ENCODE measurements at regions not wholly inside any gene's neighbourhood (a gene's known extent, or its start where the extent isn't known, plus 50 kb on each side); places are given as distances from the start of the nearest gene placed in this dataset.

DNA sequence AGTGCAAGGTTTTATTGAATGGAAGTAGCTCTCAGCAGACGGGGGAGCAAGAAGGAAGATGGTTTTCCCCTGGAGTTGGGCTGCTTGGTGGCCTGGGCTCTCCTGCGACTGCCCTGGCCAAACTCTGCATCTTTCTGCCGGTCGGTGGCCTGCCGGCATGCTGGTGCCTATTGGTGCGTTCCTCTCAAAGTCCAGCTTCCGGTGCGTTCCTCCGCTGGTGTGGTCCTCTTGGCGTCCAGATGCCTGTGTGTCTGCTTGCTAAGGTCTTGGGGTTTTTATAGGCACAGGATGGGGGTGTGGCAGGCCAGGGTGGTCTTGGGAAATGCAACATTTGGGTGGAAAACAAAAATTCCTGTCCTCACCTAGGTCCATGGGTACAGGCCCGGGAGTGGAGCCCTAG is 567.4 kb upstream of the CNTN5 start:
- BruUV-seq (replicated peaks), result no TSS peak
- no peaks in the 10 kb centered on the region for H3K36me3 ChIP-seq (ENCODE audit: insufficient read depth, low read length, poor library complexity, severe bottlenecking)

DNA sequence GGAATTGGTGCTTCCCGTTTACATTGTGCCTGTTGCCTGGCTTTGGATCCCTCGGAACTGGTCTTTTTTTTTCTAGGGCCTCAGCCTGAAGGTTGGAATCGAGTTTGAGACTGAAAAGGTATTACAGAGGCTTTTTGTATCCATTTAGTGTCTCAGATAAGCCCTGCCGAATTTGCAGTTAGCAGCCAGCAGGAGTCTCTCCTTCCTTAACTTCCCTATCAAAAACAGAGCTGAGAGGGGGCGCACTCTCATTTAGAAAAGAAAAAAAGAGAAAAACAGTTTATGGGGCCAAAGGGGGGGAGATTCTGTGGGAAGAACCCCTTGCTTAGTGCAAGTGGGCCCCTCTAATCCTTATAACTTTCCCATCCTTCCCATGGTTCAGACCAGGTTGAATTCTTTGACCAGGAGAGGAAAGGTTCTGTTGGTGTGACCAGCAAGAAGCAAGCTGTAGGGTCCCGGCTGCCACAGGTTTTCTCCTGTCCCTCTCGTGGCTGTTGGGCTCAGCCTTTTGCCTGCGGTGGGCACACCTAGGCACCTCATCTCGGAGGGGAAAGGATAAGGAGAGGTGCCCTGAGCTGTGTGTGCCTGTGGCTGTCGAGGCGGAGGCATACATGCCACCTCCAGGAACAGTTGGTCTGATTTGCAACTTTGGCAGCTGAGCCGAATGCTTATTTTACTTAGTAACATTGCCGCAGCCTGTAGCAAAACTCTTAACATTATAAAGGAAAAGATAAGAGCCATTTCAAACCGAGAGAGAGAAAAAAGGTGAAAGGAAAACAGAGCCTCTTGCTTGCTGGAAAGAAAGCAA is 565.0 kb upstream of the CNTN5 start:
- ChIA-PET POLR2A (ENCODE audit: low non-redundant PET) (no interaction called here), CTCF (no interaction called here)
- TF ChIP-seq EZH2 (IDR thresholded peaks at IDR 0.05; ENCODE audit: borderline replicate concordance, low read depth, low read length, poor library complexity, severe bottlenecking), result no peak
- TF ChIP-seq, protein P1, sequence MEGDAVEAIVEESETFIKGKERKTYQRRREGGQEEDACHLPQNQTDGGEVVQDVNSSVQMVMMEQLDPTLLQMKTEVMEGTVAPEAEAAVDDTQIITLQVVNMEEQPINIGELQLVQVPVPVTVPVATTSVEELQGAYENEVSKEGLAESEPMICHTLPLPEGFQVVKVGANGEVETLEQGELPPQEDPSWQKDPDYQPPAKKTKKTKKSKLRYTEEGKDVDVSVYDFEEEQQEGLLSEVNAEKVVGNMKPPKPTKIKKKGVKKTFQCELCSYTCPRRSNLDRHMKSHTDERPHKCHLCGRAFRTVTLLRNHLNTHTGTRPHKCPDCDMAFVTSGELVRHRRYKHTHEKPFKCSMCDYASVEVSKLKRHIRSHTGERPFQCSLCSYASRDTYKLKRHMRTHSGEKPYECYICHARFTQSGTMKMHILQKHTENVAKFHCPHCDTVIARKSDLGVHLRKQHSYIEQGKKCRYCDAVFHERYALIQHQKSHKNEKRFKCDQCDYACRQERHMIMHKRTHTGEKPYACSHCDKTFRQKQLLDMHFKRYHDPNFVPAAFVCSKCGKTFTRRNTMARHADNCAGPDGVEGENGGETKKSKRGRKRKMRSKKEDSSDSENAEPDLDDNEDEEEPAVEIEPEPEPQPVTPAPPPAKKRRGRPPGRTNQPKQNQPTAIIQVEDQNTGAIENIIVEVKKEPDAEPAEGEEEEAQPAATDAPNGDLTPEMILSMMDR (conservative IDR thresholded peaks at IDR 0.05; ENCODE audit: low read depth, low read length), result peak; percentile 14; the same call in 1 of the 2 replicates
- DNase-seq (ENCODE audit: low spot score), result no peak
- no peak overlapping the region for H3K4me3 ChIP-seq (ENCODE audit: low read depth, low read length, poor library complexity, severe bottlenecking)
- no peaks in the 10 kb centered on the region for H3K27me3 ChIP-seq (replicated peaks; ENCODE audit: insufficient read depth, low read depth, low read length, poor library complexity)
- H3K4me1 ChIP-seq (ENCODE audit: insufficient read depth, low read length, poor library complexity, severe bottlenecking), result no peaks in the 10 kb centered on the region
- peaks cover 15% of the 10 kb centered on the region for H3K9me3 ChIP-seq (ENCODE audit: low read depth, low read length, poor library complexity, severe bottlenecking)
- BruUV-seq (replicated peaks), result no TSS peak
- H3K36me3 ChIP-seq (ENCODE audit: insufficient read depth, low read length, poor library complexity, severe bottlenecking), result no peaks in the 10 kb centered on the region
- H3K27ac ChIP-seq (ENCODE audit: low read depth, low read length, poor library complexity, severe bottlenecking), result no peak overlapping the region
- intact Hi-C loops (cut with micrococcal nuclease; ENCODE audit: unreplicated experiment), result no loop called here

More for the DNA sequence above, 567.4 kb upstream of the CNTN5 start:
- no peaks in the 10 kb centered on the region for H3K27me3 ChIP-seq (replicated peaks; ENCODE audit: insufficient read depth, low read depth, low read length, poor library complexity)
- intact Hi-C loops (cut with micrococcal nuclease; ENCODE audit: unreplicated experiment), result no loop called here
- no peak for DNase-seq (ENCODE audit: low spot score)
- peaks cover 9% of the 10 kb centered on the region for H3K9me3 ChIP-seq (ENCODE audit: low read depth, low read length, poor library complexity, severe bottlenecking)
- no peak overlapping the region for H3K27ac ChIP-seq (ENCODE audit: low read depth, low read length, poor library complexity, severe bottlenecking)
- no peak overlapping the region for H3K4me3 ChIP-seq (ENCODE audit: low read depth, low read length, poor library complexity, severe bottlenecking)
- TF ChIP-seq EZH2 (IDR thresholded peaks at IDR 0.05; ENCODE audit: borderline replicate concordance, low read depth, low read length, poor library complexity, severe bottlenecking), result no peak
- TF ChIP-seq, protein P1 (conservative IDR thresholded peaks at IDR 0.05; ENCODE audit: low read depth, low read length), result no peak
- POLR2A ChIA-PET (ENCODE audit: low non-redundant PET), result no interaction called here
- CTCF ChIA-PET, result no interaction called here
- no peaks in the 10 kb centered on the region for H3K4me1 ChIP-seq (ENCODE audit: insufficient read depth, low read length, poor library complexity, severe bottlenecking)

DNA sequence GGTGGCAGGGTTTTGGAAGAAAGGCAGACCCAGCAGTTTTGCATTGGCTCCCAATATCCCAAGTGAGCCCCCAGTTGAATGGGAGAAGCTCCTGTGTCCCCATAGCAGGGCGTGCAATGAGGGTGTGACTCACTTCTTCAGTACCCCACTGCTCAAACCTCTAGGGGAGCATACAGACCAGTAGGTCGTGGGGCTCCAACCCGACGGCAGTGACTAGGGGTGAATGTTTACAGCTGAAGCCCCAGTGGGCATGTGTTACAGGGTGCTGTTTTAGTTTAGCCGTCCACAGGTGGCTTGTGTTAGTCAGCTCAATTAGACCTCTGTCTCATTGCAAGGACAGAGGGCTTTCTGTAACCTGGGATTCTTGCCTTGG is 564.5 kb upstream of the CNTN5 start:
- CTCF ChIA-PET, result no interaction called here
- no TSS peak for BruUV-seq (replicated peaks)
- DNase-seq (ENCODE audit: low spot score), result no peak
- Histone ChIP-seq H3K27ac (ENCODE audit: low read depth, low read length, poor library complexity, severe bottlenecking) (no peak overlapping the region), H3K36me3 (ENCODE audit: insufficient read depth, low read length, poor library complexity, severe bottlenecking) (no peaks in the 10 kb centered on the region), H3K4me3 (ENCODE audit: low read depth, low read length, poor library complexity, severe bottlenecking) (no peak overlapping the region), H3K27me3 (replicated peaks; ENCODE audit: insufficient read depth, low read depth, low read length, poor library complexity) (no peaks in the 10 kb centered on the region), H3K9me3 (ENCODE audit: low read depth, low read length, poor library complexity, severe bottlenecking) (peaks cover 15% of the 10 kb centered on the region), H3K4me1 (ENCODE audit: insufficient read depth, low read length, poor library complexity, severe bottlenecking) (no peaks in the 10 kb centered on the region)
- TF ChIP-seq EZH2 (IDR thresholded peaks at IDR 0.05; ENCODE audit: borderline replicate concordance, low read depth, low read length, poor library complexity, severe bottlenecking), result no peak
- TF ChIP-seq, protein P1 (conservative IDR thresholded peaks at IDR 0.05; ENCODE audit: low read depth, low read length), result no peak
- POLR2A ChIA-PET (ENCODE audit: low non-redundant PET), result no interaction called here
- intact Hi-C loops (cut with micrococcal nuclease; ENCODE audit: unreplicated experiment), result no loop called here

Measured in A673 (cell line).